ENCODE measurements at regions not wholly inside any gene's neighbourhood (a gene's known extent, or its start where the extent isn't known, plus 50 kb on each side); places are given as distances from the start of the nearest gene placed in this dataset.

GRCh38 chr18:1015777-1016176, 111.1 kb downstream of the ADCYAP1 start (continued):
- TF ChIP-seq CTCF (IDR thresholded peaks at IDR 0.05) (no peak), SIN3A (IDR thresholded peaks at IDR 0.05; ENCODE audit: borderline replicate concordance, low read depth, low read length) (no peak), TEAD4 (IDR thresholded peaks at IDR 0.05; ENCODE audit: borderline replicate concordance, insufficient read depth) (no peak), NFIC (IDR thresholded peaks at IDR 0.05; ENCODE audit: borderline replicate concordance) (no peak), RFX5 (IDR thresholded peaks at IDR 0.05; ENCODE audit: low read length) (no peak)

GRCh38 chr18:1017227-1018058, 112.8 kb downstream of the ADCYAP1 start:
- Histone ChIP-seq H3F3A (replicated peaks; ENCODE audit: insufficient read depth) (no peaks in the 10 kb centered on the region), H3K4me2 (no peak overlapping the region), H3K4me1 (ENCODE audit: control insufficient read depth in 1 of 2, insufficient read depth in 2 of 2, low read depth in 1 of 2, low read length in 1 of 2) (no peaks in the 10 kb centered on the region), H3K4me3 (ENCODE audit: low read depth in 2 of 2, low read length in 1 of 2) (no peak overlapping the region), H3K9me3 (no peaks in the 10 kb centered on the region), H3K9ac (no peak overlapping the region), H3K36me3 (replicated peaks in 1 of 2; ENCODE audit: control insufficient read depth in 1 of 2, insufficient read depth in 2 of 2, low read length in 1 of 2) (no peaks in the 10 kb centered on the region), H3K9me2 (no peaks in the 10 kb centered on the region), H2AFZ (ENCODE audit: low read depth) (no peak overlapping the region), H4K20me1 (ENCODE audit: insufficient read depth) (no peaks in the 10 kb centered on the region), H3K27ac (ENCODE audit: low read depth in 2 of 2, low read length in 1 of 2) (no peak overlapping the region), H3K79me2 (ENCODE audit: insufficient read depth) (no peaks in the 10 kb centered on the region), H3K27me3 (ENCODE audit: insufficient read depth) (no peaks in the 10 kb centered on the region; the same call in 1 of the 2 replicates)
- TF ChIP-seq GATA2 (CRISPR knock-in tag; IDR thresholded peaks at IDR 0.05) (no peak), NFIC (IDR thresholded peaks at IDR 0.05; ENCODE audit: borderline replicate concordance) (no peak), FOXM1 (IDR thresholded peaks at IDR 0.05; ENCODE audit: low read depth) (no peak), EP300 (IDR thresholded peaks at IDR 0.05; ENCODE audit: borderline replicate concordance in 1 of 2, low read depth in 1 of 2, low read length in 1 of 2) (no peak), NRF1 (IDR thresholded peaks at IDR 0.05; ENCODE audit: low read depth, low read length) (no peak), IRF3 (IDR thresholded peaks at IDR 0.05; ENCODE audit: low read depth, low read length) (no peak), SIN3A (IDR thresholded peaks at IDR 0.05; ENCODE audit: borderline replicate concordance, low read depth, low read length) (no peak), POLR2AphosphoS5 (IDR thresholded peaks at IDR 0.05; ENCODE audit: low read depth, low read length) (no peak)
- CTCF ChIA-PET = no interaction called here
- no peak for DNase-seq
- POLR2A ChIA-PET = no interaction called here
- 5% methylated on average over 8 of the region's 8 CpGs for WGBS (ENCODE audit: low lambda C conversion rate)

GRCh38 chr18:1018181-1018681, 113.6 kb downstream of the ADCYAP1 start:
- no peaks in the 10 kb centered on the region for H3K36me3 ChIP-seq (replicated peaks in 1 of 2; ENCODE audit: control insufficient read depth in 1 of 2, insufficient read depth in 2 of 2, low read length in 1 of 2)
- CTCF ChIA-PET = no interaction called here
- TF ChIP-seq, protein P1, sequence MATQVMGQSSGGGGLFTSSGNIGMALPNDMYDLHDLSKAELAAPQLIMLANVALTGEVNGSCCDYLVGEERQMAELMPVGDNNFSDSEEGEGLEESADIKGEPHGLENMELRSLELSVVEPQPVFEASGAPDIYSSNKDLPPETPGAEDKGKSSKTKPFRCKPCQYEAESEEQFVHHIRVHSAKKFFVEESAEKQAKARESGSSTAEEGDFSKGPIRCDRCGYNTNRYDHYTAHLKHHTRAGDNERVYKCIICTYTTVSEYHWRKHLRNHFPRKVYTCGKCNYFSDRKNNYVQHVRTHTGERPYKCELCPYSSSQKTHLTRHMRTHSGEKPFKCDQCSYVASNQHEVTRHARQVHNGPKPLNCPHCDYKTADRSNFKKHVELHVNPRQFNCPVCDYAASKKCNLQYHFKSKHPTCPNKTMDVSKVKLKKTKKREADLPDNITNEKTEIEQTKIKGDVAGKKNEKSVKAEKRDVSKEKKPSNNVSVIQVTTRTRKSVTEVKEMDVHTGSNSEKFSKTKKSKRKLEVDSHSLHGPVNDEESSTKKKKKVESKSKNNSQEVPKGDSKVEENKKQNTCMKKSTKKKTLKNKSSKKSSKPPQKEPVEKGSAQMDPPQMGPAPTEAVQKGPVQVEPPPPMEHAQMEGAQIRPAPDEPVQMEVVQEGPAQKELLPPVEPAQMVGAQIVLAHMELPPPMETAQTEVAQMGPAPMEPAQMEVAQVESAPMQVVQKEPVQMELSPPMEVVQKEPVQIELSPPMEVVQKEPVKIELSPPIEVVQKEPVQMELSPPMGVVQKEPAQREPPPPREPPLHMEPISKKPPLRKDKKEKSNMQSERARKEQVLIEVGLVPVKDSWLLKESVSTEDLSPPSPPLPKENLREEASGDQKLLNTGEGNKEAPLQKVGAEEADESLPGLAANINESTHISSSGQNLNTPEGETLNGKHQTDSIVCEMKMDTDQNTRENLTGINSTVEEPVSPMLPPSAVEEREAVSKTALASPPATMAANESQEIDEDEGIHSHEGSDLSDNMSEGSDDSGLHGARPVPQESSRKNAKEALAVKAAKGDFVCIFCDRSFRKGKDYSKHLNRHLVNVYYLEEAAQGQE (IDR thresholded peaks at IDR 0.05; ENCODE audit: low read depth, low read length) = no peak
- TF ChIP-seq SMC3 (IDR thresholded peaks at IDR 0.05; ENCODE audit: low read depth, low read length) (no peak), GABPA (IDR thresholded peaks at IDR 0.05; ENCODE audit: low read depth) (no peak), FOSL2 (IDR thresholded peaks at IDR 0.05; ENCODE audit: borderline replicate concordance, low read depth) (no peak), EP300 (IDR thresholded peaks at IDR 0.05; ENCODE audit: borderline replicate concordance in 1 of 2, low read depth in 1 of 2, low read length in 1 of 2) (no peak), NFIC (IDR thresholded peaks at IDR 0.05; ENCODE audit: borderline replicate concordance) (no peak), RXRA (IDR thresholded peaks at IDR 0.05; ENCODE audit: borderline replicate concordance, low read depth) (no peak)
- TF ChIP-seq, protein P2, sequence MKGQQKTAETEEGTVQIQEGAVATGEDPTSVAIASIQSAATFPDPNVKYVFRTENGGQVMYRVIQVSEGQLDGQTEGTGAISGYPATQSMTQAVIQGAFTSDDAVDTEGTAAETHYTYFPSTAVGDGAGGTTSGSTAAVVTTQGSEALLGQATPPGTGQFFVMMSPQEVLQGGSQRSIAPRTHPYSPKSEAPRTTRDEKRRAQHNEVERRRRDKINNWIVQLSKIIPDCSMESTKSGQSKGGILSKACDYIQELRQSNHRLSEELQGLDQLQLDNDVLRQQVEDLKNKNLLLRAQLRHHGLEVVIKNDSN (IDR thresholded peaks at IDR 0.05; ENCODE audit: borderline replicate concordance, low read depth) = no peak

More at GRCh38 chr18:1018181-1018681, 113.6 kb downstream of the ADCYAP1 start:
- DNase-seq = no peak
- Histone ChIP-seq H3K4me3 (ENCODE audit: low read depth in 2 of 2, low read length in 1 of 2) (no peak overlapping the region), H3K9me3 (no peaks in the 10 kb centered on the region), H3K9me2 (no peaks in the 10 kb centered on the region), H3F3A (replicated peaks; ENCODE audit: insufficient read depth) (no peaks in the 10 kb centered on the region), H3K4me2 (no peak overlapping the region), H3K27ac (ENCODE audit: low read depth in 2 of 2, low read length in 1 of 2) (no peak overlapping the region), H3K79me2 (ENCODE audit: insufficient read depth) (no peaks in the 10 kb centered on the region), H3K27me3 (ENCODE audit: insufficient read depth) (no peaks in the 10 kb centered on the region; the same call in 1 of the 2 replicates), H4K20me1 (ENCODE audit: insufficient read depth) (no peaks in the 10 kb centered on the region), H3K9ac (no peak overlapping the region), H2AFZ (ENCODE audit: low read depth) (no peak overlapping the region), H3K4me1 (ENCODE audit: control insufficient read depth in 1 of 2, insufficient read depth in 2 of 2, low read depth in 1 of 2, low read length in 1 of 2) (no peaks in the 10 kb centered on the region)
- WGBS (ENCODE audit: low lambda C conversion rate) = 4% methylated on average over 5 of the region's 5 CpGs
- POLR2A ChIA-PET = no interaction called here

All from SK-N-SH (cell line).